Panc1 (cell line): ENCODE measurements at regions not wholly inside any gene's neighbourhood (a gene's known extent, or its start where the extent isn't known, plus 50 kb on each side); places are given as distances from the start of the nearest gene placed in this dataset.

Source experiments
- ATAC-seq: fragments of 200-7000 bp; cut with Tn5 transposase; 2 replicates; pipeline ENCODE4 v1.9.1; 2020; ENCODE audit warnings: mild to moderate bottlenecking, moderate library complexity
- BruUV-seq: library from RNA; stranded (reverse); fragments of 400-500 nt; replicated peaks from 2 replicates; lab custom pipeline; 2021; lab: Mats Ljungman, UMichigan
- CTCF ChIA-PET: fragments of 300-600 bp; sonication (Branson Sonifier 250); formaldehyde crosslinking; loops from one replicate; lab custom pipeline; 2022; ENCODE audit warnings: antibody characterized with exemption; lab: Charles Lee
- POLR2A ChIA-PET: fragments of 300-600 bp; sonication (Branson Sonifier 250); formaldehyde crosslinking; loops from one replicate; lab custom pipeline; 2022; ENCODE audit warnings: antibody characterized with exemption; lab: Charles Lee
- DNase-seq: peaks from one replicate; pipeline ENCODE4 v3.0.0-alpha.2; 2010; ENCODE audit warnings: low read depth, low spot score
- H3K27ac ChIP-seq: 2 replicates; pipeline ENCODE4 v1.5.1; 2011; ENCODE audit warnings: mild to moderate bottlenecking, low read length, inconsistent platforms
- H3K27me3 ChIP-seq: fragments of 200-500 bp; sonication (Bioruptor generic); 2 replicates; pipeline ENCODE4 v1.6.0; 2014; ENCODE audit warnings: low read length, inconsistent platforms; ENCODE audit not compliant: control insufficient read depth, insufficient read depth
- H3K36me3 ChIP-seq: fragments of 200-500 bp; sonication (Bioruptor generic); 2 replicates; pipeline ENCODE4 v1.5.1; 2014; ENCODE audit warnings: inconsistent platforms, mild to moderate bottlenecking, low read length, moderate library complexity; ENCODE audit not compliant: control insufficient read depth, insufficient read depth
- H3K4me1 ChIP-seq: 2 replicates; pipeline ENCODE4 v1.5.1; 2011; ENCODE audit warnings: inconsistent platforms, mild to moderate bottlenecking, low read length, moderate library complexity; ENCODE audit not compliant: control insufficient read depth, insufficient read depth
- H3K4me3 ChIP-seq, 2 experiments: 2 replicates each; pipeline ENCODE4 v1.5.1; 2011 to 2012; ENCODE audit warnings: low read depth in 2 of 2, low read length in 2 of 2, mild to moderate bottlenecking in 2 of 2, inconsistent platforms in 1 of 2, moderate library complexity in 1 of 2
- H3K9me3 ChIP-seq: fragments of 200-500 bp; sonication (Bioruptor generic); 2 replicates; pipeline ENCODE4 v1.5.1; 2014; ENCODE audit warnings: low read depth, mild to moderate bottlenecking, inconsistent platforms, low read length, moderate library complexity; ENCODE audit not compliant: control insufficient read depth, insufficient read depth
- POLR2AphosphoS5 ChIP-seq: IDR thresholded peaks from 2 replicates; pipeline ENCODE4 v1.6.1; 2012; ENCODE audit warnings: mild to moderate bottlenecking, low read depth, low read length, moderate library complexity
- SIN3A ChIP-seq: IDR thresholded peaks from 2 replicates; pipeline ENCODE4 v1.6.1; 2012; ENCODE audit warnings: low read depth, mild to moderate bottlenecking, low read length, moderate library complexity, borderline replicate concordance; ENCODE audit not compliant: insufficient read depth
- TCF7L2 ChIP-seq: IDR thresholded peaks from 2 replicates; pipeline ENCODE4 v1.6.1; 2011; ENCODE audit warnings: mild to moderate bottlenecking, low read depth, low read length, inconsistent platforms
- in situ Hi-C: cut with HindIII; loops from 2 replicates; pipeline ENCODE4 v1.10.0; 2016; ENCODE audit warnings: low sequenced_read_pairs, low pct_unique_long_range_greater_than_20kb
- intact Hi-C: fragments of 100-400 bp; cut with micrococcal nuclease; formaldehyde crosslinking; loops from one replicate; pipeline ENCODE4 v1.10.0; 2022; ENCODE audit not compliant: unreplicated experiment
- TF ChIP-seq, protein P1 (sequence below): fragments of 450-650 bp; IDR thresholded peaks from 2 replicates; pipeline ENCODE4 v1.5.1; 2017; ENCODE audit warnings: mild to moderate bottlenecking
- TF ChIP-seq, protein P2 (sequence below), 2 experiments: IDR thresholded peaks; 2 replicates each; pipeline ENCODE4 v1.6.1; 2011 to 2012; ENCODE audit warnings: low read depth in 2 of 2, control low read depth in 1 of 2, low read length in 1 of 2, mild to moderate bottlenecking in 1 of 2, moderate library complexity in 1 of 2; ENCODE audit not compliant: insufficient read depth in 1 of 2

DNA sequence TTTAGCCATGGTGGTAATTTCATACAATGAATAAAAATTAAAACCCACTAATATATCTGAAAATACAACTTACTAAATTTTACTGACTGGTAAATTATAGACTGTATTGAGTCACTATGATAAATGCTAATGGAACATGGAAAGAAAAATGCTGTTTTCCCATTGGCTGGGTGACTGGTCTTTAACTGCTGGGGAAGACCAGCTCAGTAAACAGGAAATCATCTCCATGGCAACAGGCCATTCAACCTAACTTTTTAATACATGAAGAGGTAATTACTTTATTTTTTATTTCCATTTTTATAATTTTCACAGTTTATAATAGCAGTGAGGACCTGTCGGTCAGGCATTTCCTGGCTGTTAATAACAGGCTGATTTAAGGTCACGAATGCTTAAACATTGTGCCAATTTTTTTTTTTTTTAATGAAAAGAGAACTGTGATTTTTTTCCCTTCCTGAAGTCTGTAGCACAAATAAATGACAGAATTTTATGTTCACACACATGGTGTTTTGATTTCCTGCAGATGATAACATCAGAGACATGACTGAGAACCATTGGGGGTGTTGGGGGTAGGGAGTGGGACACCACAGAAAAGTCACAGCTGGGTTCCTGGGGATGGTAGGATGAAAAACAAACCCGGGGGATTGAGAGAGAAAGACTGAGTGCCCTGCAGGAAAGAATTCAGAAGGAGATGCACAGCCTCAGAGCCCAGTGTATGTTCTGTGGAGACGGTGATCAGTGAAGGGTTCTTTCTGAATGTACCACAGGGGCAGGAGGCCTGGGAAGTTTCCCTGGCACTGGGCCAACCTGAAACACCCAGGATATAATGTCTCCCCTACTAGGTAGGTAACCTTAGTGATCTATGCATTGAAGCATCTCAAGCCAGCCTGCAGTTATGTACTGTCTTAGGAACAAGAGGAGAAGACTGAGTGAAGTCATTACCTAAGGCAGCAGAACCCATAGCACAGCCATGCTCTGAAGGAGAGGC is 297.1 kb downstream of the COG6 start:
- TF ChIP-seq TCF7L2 (no peak), SIN3A (no peak), POLR2AphosphoS5 (no peak)
- TF ChIP-seq, protein P1, sequence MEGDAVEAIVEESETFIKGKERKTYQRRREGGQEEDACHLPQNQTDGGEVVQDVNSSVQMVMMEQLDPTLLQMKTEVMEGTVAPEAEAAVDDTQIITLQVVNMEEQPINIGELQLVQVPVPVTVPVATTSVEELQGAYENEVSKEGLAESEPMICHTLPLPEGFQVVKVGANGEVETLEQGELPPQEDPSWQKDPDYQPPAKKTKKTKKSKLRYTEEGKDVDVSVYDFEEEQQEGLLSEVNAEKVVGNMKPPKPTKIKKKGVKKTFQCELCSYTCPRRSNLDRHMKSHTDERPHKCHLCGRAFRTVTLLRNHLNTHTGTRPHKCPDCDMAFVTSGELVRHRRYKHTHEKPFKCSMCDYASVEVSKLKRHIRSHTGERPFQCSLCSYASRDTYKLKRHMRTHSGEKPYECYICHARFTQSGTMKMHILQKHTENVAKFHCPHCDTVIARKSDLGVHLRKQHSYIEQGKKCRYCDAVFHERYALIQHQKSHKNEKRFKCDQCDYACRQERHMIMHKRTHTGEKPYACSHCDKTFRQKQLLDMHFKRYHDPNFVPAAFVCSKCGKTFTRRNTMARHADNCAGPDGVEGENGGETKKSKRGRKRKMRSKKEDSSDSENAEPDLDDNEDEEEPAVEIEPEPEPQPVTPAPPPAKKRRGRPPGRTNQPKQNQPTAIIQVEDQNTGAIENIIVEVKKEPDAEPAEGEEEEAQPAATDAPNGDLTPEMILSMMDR: no peak
- TF ChIP-seq, protein P2, sequence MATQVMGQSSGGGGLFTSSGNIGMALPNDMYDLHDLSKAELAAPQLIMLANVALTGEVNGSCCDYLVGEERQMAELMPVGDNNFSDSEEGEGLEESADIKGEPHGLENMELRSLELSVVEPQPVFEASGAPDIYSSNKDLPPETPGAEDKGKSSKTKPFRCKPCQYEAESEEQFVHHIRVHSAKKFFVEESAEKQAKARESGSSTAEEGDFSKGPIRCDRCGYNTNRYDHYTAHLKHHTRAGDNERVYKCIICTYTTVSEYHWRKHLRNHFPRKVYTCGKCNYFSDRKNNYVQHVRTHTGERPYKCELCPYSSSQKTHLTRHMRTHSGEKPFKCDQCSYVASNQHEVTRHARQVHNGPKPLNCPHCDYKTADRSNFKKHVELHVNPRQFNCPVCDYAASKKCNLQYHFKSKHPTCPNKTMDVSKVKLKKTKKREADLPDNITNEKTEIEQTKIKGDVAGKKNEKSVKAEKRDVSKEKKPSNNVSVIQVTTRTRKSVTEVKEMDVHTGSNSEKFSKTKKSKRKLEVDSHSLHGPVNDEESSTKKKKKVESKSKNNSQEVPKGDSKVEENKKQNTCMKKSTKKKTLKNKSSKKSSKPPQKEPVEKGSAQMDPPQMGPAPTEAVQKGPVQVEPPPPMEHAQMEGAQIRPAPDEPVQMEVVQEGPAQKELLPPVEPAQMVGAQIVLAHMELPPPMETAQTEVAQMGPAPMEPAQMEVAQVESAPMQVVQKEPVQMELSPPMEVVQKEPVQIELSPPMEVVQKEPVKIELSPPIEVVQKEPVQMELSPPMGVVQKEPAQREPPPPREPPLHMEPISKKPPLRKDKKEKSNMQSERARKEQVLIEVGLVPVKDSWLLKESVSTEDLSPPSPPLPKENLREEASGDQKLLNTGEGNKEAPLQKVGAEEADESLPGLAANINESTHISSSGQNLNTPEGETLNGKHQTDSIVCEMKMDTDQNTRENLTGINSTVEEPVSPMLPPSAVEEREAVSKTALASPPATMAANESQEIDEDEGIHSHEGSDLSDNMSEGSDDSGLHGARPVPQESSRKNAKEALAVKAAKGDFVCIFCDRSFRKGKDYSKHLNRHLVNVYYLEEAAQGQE (IDR thresholded peaks at IDR 0.05; ENCODE audit: insufficient read depth in 1 of 2, low read depth in 2 of 2, low read length in 1 of 2): no peak
- intact Hi-C loops (loop anchor here (2.0 kb wide), 1 partner anchor 70 kb away; no protein-coding TSS in a partner anchor), in situ Hi-C loops (no loop called here)
- ChIA-PET POLR2A (no interaction called here), CTCF (no interaction called here)
- no peak for DNase-seq
- Histone ChIP-seq H3K4me3 (no peak overlapping the region), H3K27ac (no peak overlapping the region), H3K36me3 (no peaks in the 10 kb centered on the region), H3K9me3 (no peaks in the 10 kb centered on the region), H3K4me1 (no peaks in the 10 kb centered on the region), H3K27me3 (no peaks in the 10 kb centered on the region)
- BruUV-seq: no TSS peak
- ATAC-seq: no peak

DNA sequence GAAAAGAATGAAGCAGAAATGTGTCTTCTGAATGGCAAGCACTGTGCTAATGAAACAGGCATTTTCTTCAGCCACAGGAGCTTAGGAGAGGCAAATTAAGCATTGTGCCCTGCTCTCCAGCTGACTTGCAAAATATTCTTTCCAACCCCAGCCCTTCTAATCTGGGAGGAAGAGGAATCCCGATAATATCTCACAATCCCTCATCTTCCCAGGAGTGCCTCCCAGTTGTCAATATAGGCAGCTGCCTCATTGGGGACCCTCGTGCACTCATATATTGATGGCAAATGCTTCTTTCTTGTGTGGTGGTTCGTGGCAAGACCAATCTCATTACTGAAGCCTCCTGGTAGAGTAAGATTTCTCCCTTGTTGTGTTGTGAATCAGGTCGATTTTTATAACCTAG is 299.0 kb downstream of the COG6 start:
- TF ChIP-seq, protein P1: no peak
- TF ChIP-seq TCF7L2: no peak
- TF ChIP-seq POLR2AphosphoS5: no peak
- TF ChIP-seq, protein P2 (IDR thresholded peaks at IDR 0.05; ENCODE audit: insufficient read depth in 1 of 2, low read depth in 2 of 2, low read length in 1 of 2): no peak
- no peak for TF ChIP-seq SIN3A
- Histone ChIP-seq H3K36me3 (no peaks in the 10 kb centered on the region), H3K27me3 (no peaks in the 10 kb centered on the region), H3K27ac (no peak overlapping the region), H3K9me3 (no peaks in the 10 kb centered on the region), H3K4me3 (no peak overlapping the region), H3K4me1 (no peaks in the 10 kb centered on the region)
- ChIA-PET POLR2A (no interaction called here), CTCF (no interaction called here)
- intact Hi-C loops: no loop called here
- no peak for DNase-seq
- in situ Hi-C loops: no loop called here
- ATAC-seq: no peak
- no TSS peak for BruUV-seq
